Neural crest cell (in vitro differentiated cells): ENCODE measurements at regions not wholly inside any gene's neighbourhood (a gene's known extent, or its start where the extent isn't known, plus 50 kb on each side); places are given as distances from the start of the nearest gene placed in this dataset.

ENCODE experiments used
- DNase-seq: peaks from one replicate; pipeline ENCODE4 v3.0.0; 2021; ENCODE audit warnings: low read depth, mixed read lengths, low spot score
- H3K27ac Mint-ChIP-seq: one replicate; pipeline ENCODE4 v1.8.0; 2021; ENCODE audit warnings: mild to moderate bottlenecking, mixed read lengths; ENCODE audit not compliant: unreplicated experiment
- H3K27me3 Mint-ChIP-seq: 2 replicates; pipeline ENCODE4 v1.8.0; 2021; ENCODE audit warnings: low read depth, mild to moderate bottlenecking, mixed read lengths
- H3K36me3 Mint-ChIP-seq: 2 replicates; pipeline ENCODE4 v1.8.0; 2021; ENCODE audit warnings: low read depth, mild to moderate bottlenecking, mixed read lengths
- H3K4me1 Mint-ChIP-seq: 2 replicates; pipeline ENCODE4 v1.8.0; 2021; ENCODE audit warnings: mixed read lengths
- H3K4me3 Mint-ChIP-seq: one replicate; pipeline ENCODE4 v1.8.0; 2021; ENCODE audit warnings: mild to moderate bottlenecking, mixed read lengths
- H3K9me3 Mint-ChIP-seq: 2 replicates; pipeline ENCODE4 v1.8.0; 2021; ENCODE audit warnings: mixed read lengths
- TF ChIP-seq, protein P1 (sequence below): fragments of 200-600 bp; sonication (generic); conservative IDR thresholded peaks from 2 replicates; pipeline ENCODE4 v1.5.0; 2021; ENCODE audit warnings: antibody characterized with exemption, mild to moderate bottlenecking

DNA sequence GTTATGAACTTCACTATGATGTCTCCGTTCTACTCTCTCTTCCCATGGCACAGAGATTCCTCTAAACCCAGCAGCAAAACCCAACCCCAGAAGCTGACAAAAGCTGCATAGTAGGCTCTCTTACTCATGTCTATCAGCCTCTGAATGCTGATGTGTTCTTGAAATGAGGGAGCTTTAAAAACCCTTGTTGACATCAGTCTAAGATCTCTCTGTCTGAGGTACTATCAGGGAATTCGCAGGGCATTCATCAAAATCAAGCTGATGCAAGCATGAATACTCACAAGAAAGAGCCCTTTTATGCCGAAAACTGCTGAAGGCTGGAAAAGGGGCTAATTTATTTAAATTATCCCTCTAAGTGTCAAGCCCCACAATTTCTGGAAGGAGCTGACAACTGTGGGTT, 710.6 kb upstream of the FANCL start:
- H3K36me3 Mint-ChIP-seq: no peaks in the 10 kb centered on the region
- TF ChIP-seq, protein P1, sequence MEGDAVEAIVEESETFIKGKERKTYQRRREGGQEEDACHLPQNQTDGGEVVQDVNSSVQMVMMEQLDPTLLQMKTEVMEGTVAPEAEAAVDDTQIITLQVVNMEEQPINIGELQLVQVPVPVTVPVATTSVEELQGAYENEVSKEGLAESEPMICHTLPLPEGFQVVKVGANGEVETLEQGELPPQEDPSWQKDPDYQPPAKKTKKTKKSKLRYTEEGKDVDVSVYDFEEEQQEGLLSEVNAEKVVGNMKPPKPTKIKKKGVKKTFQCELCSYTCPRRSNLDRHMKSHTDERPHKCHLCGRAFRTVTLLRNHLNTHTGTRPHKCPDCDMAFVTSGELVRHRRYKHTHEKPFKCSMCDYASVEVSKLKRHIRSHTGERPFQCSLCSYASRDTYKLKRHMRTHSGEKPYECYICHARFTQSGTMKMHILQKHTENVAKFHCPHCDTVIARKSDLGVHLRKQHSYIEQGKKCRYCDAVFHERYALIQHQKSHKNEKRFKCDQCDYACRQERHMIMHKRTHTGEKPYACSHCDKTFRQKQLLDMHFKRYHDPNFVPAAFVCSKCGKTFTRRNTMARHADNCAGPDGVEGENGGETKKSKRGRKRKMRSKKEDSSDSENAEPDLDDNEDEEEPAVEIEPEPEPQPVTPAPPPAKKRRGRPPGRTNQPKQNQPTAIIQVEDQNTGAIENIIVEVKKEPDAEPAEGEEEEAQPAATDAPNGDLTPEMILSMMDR: no peak
- no peaks in the 10 kb centered on the region for H3K9me3 Mint-ChIP-seq
- no peaks in the 10 kb centered on the region for H3K27me3 Mint-ChIP-seq
- peaks cover 20% of the 10 kb centered on the region for H3K4me1 Mint-ChIP-seq
- no peak overlapping the region for H3K27ac Mint-ChIP-seq
- H3K4me3 Mint-ChIP-seq: no peak overlapping the region
- no peak for DNase-seq

DNA sequence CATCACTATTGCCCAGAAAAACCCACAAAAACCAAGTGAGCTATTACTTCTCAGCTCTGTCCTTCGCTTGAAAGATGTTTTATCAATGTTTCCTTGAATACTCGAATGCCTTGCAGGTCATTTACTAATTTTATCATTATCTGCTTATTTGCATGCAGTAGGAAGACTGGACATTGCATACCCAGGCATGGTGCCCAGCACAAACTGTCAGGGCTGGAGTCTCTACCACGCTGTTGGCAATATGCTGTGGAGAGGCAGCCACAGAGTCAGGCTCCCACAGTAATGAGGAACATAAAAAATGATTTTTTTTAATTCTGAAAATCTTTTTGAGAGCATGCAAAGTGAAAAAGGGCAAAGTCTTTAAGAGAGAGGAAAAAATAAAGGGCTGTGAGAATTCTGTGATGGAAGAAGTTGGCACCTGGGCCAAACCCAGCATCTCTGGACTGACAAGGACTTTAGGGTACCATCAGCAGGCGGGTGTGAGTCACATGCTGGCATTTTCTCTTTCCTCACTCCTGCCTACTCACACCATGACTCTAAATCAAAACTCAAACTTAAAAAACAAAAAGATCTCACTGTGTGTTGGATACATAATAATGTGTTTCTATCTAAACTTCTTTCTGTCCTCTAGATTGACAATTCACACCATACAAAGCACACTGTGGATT, 709.8 kb upstream of the FANCL start:
- peaks cover 20% of the 10 kb centered on the region for H3K4me1 Mint-ChIP-seq

DNA sequence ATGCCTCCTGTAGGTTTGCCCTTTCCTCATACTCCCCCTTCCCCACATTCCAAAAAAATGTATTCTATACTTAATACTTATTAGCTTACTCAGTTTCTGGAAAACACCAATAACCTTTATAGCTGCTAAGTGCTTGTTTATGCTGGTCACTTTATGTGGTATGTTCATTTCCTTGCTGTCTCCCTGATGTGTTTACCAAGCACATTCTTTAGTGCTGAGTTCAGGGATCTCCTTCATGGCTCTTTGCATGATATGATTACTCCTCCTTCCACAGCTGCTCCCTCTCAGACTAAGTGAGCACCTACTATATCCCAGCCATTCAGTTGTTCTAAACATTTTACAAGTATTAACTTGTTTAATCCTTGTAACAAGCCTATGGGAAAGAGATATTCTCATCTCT, 698.3 kb upstream of the FANCL start:
- Mint-ChIP-seq H3K27ac (no peak overlapping the region), H3K36me3 (peaks cover 7% of the 10 kb centered on the region), H3K27me3 (no peaks in the 10 kb centered on the region), H3K9me3 (peaks cover 5% of the 10 kb centered on the region), H3K4me1 (no peaks in the 10 kb centered on the region), H3K4me3 (no peak overlapping the region)
- TF ChIP-seq, protein P1: no peak
- DNase-seq: no peak

More for the DNA sequence above, 709.8 kb upstream of the FANCL start:
- TF ChIP-seq, protein P1: no peak
- no peak for DNase-seq
- no peak overlapping the region for H3K27ac Mint-ChIP-seq
- no peaks in the 10 kb centered on the region for H3K36me3 Mint-ChIP-seq
- no peaks in the 10 kb centered on the region for H3K27me3 Mint-ChIP-seq
- no peak overlapping the region for H3K4me3 Mint-ChIP-seq
- no peaks in the 10 kb centered on the region for H3K9me3 Mint-ChIP-seq

DNA sequence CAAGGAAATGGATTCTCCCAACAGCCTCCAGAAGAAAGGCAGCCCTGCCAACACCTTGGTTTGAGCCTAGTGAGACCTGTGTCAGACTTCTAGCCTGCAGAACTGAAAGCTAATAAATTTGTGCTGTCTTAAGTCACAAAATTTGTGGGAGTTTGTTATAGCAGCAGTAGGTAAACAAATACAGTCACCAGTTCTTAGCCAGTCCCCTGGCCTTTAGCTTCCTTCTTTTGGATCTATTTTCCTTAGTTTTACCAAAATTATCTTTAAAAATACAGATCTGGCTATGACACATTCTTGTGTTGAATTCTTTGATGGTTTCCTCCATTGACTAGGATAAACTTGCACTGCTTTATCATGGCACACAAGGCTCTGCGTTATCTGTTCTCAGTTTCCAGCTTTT, 697.9 kb upstream of the FANCL start:
- TF ChIP-seq, protein P1: no peak
- H3K27ac Mint-ChIP-seq: no peak overlapping the region
- no peaks in the 10 kb centered on the region for H3K4me1 Mint-ChIP-seq
- H3K27me3 Mint-ChIP-seq: no peaks in the 10 kb centered on the region
- DNase-seq: no peak
- peaks cover 7% of the 10 kb centered on the region for H3K36me3 Mint-ChIP-seq
- H3K4me3 Mint-ChIP-seq: no peak overlapping the region
- H3K9me3 Mint-ChIP-seq: peaks cover 5% of the 10 kb centered on the region

DNA sequence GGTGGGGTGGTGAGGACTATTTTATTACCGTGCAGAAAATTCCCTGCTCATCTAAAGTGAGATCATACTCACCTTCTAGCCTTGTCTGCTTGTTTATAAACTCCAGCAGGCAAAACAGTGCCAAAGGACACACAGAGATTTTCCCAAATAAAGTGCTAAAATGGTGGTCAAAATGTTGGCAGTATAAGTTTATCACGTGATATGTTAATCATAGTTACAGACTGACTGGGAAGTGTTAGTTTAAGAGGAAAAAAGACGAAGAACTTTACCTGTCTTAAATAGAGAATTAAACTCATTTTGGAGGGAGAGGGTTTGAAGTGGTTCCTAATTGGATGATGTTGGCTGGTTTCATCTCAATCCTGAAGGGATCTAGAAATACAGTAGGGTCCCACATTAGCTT, 691.7 kb upstream of the FANCL start:
- no peak overlapping the region for H3K4me3 Mint-ChIP-seq

More for the DNA sequence above, 691.7 kb upstream of the FANCL start:
- Mint-ChIP-seq H3K4me1 (no peaks in the 10 kb centered on the region), H3K27ac (no peak overlapping the region), H3K36me3 (no peaks in the 10 kb centered on the region), H3K9me3 (no peaks in the 10 kb centered on the region), H3K27me3 (no peaks in the 10 kb centered on the region)
- TF ChIP-seq, protein P1: no peak
- DNase-seq: no peak
